ENCODE measurements at regions not wholly inside any gene's neighbourhood (a gene's known extent, or its start where the extent isn't known, plus 50 kb on each side); places are given as distances from the start of the nearest gene placed in this dataset.

- H3K36me3 ChIP-seq (ENCODE audit: insufficient read depth, low read length): no peaks in the 10 kb centered on the region
- H2AFZ ChIP-seq (ENCODE audit: low read depth, low read length): no peak overlapping the region
- no peak overlapping the region for H3K4me3 ChIP-seq (ENCODE audit: low read length)
- no peak overlapping the region for H3K4me2 ChIP-seq (ENCODE audit: low read length)
- TF ChIP-seq MXI1 (conservative IDR thresholded peaks at IDR 0.05; ENCODE audit: poor library complexity, severe bottlenecking): no peak
- TF ChIP-seq EP300 (conservative IDR thresholded peaks at IDR 0.05; ENCODE audit: poor library complexity, severe bottlenecking): no peak
- TF ChIP-seq TAF1 (IDR thresholded peaks at IDR 0.05; ENCODE audit: low read depth): no peak
- TF ChIP-seq, protein P1, sequence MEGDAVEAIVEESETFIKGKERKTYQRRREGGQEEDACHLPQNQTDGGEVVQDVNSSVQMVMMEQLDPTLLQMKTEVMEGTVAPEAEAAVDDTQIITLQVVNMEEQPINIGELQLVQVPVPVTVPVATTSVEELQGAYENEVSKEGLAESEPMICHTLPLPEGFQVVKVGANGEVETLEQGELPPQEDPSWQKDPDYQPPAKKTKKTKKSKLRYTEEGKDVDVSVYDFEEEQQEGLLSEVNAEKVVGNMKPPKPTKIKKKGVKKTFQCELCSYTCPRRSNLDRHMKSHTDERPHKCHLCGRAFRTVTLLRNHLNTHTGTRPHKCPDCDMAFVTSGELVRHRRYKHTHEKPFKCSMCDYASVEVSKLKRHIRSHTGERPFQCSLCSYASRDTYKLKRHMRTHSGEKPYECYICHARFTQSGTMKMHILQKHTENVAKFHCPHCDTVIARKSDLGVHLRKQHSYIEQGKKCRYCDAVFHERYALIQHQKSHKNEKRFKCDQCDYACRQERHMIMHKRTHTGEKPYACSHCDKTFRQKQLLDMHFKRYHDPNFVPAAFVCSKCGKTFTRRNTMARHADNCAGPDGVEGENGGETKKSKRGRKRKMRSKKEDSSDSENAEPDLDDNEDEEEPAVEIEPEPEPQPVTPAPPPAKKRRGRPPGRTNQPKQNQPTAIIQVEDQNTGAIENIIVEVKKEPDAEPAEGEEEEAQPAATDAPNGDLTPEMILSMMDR (IDR thresholded peaks at IDR 0.05; ENCODE audit: poor library complexity, severe bottlenecking): no peak
- TF ChIP-seq POLR2AphosphoS5 (IDR thresholded peaks at IDR 0.05): no peak
- no peak for TF ChIP-seq EZH2 (IDR thresholded peaks at IDR 0.05; ENCODE audit: borderline replicate concordance, insufficient read depth, low read length, poor library complexity, severe bottlenecking)
- no peak for TF ChIP-seq SMC3 (conservative IDR thresholded peaks at IDR 0.05; ENCODE audit: poor library complexity)
- TF ChIP-seq, protein P2, sequence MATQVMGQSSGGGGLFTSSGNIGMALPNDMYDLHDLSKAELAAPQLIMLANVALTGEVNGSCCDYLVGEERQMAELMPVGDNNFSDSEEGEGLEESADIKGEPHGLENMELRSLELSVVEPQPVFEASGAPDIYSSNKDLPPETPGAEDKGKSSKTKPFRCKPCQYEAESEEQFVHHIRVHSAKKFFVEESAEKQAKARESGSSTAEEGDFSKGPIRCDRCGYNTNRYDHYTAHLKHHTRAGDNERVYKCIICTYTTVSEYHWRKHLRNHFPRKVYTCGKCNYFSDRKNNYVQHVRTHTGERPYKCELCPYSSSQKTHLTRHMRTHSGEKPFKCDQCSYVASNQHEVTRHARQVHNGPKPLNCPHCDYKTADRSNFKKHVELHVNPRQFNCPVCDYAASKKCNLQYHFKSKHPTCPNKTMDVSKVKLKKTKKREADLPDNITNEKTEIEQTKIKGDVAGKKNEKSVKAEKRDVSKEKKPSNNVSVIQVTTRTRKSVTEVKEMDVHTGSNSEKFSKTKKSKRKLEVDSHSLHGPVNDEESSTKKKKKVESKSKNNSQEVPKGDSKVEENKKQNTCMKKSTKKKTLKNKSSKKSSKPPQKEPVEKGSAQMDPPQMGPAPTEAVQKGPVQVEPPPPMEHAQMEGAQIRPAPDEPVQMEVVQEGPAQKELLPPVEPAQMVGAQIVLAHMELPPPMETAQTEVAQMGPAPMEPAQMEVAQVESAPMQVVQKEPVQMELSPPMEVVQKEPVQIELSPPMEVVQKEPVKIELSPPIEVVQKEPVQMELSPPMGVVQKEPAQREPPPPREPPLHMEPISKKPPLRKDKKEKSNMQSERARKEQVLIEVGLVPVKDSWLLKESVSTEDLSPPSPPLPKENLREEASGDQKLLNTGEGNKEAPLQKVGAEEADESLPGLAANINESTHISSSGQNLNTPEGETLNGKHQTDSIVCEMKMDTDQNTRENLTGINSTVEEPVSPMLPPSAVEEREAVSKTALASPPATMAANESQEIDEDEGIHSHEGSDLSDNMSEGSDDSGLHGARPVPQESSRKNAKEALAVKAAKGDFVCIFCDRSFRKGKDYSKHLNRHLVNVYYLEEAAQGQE (IDR thresholded peaks at IDR 0.05; ENCODE audit: borderline replicate concordance): no peak
- no peak for TF ChIP-seq RAD21 (conservative IDR thresholded peaks at IDR 0.05)
- no peaks in the 10 kb centered on the region for H3F3A ChIP-seq (ENCODE audit: insufficient read depth, low read length, poor library complexity, severe bottlenecking)
- no peaks in the 10 kb centered on the region for H3K79me2 ChIP-seq (replicated peaks; ENCODE audit: insufficient read depth, low read length)
- H3K9me3 ChIP-seq (ENCODE audit: low read length): no peaks in the 10 kb centered on the region
- H3K9me2 ChIP-seq (ENCODE audit: insufficient read depth, low read length): no peaks in the 10 kb centered on the region
- H4K20me1 ChIP-seq (ENCODE audit: insufficient read depth): no peaks in the 10 kb centered on the region
- H3K27me3 ChIP-seq (ENCODE audit: insufficient read depth, low read depth, low read length): no peaks in the 10 kb centered on the region
- H3K27ac ChIP-seq (ENCODE audit: low read length): no peak overlapping the region
- H3K9ac ChIP-seq (ENCODE audit: low read length): no peak overlapping the region
Measured at GRCh38 chr5:166341740-166342337, 1949.6 kb upstream of the WWC1 start.

GRCh38 chr5:166342402-166342801 lies 1949.0 kb upstream of the WWC1 start:
- H3K4me3 ChIP-seq (ENCODE audit: low read length): no peak overlapping the region
- no peaks in the 10 kb centered on the region for H3K9me3 ChIP-seq (ENCODE audit: low read length)
- no peak overlapping the region for H2AFZ ChIP-seq (ENCODE audit: low read depth, low read length)
- no peak overlapping the region for H3K9ac ChIP-seq (ENCODE audit: low read length)
- H3K27me3 ChIP-seq (ENCODE audit: insufficient read depth, low read depth, low read length): no peaks in the 10 kb centered on the region
- TF ChIP-seq, protein P2 (IDR thresholded peaks at IDR 0.05; ENCODE audit: borderline replicate concordance): no peak
- TF ChIP-seq, protein P1 (IDR thresholded peaks at IDR 0.05; ENCODE audit: poor library complexity, severe bottlenecking): no peak
- TF ChIP-seq EP300 (conservative IDR thresholded peaks at IDR 0.05; ENCODE audit: poor library complexity, severe bottlenecking): no peak
- H3K27ac ChIP-seq (ENCODE audit: low read length): no peak overlapping the region
- H3K36me3 ChIP-seq (ENCODE audit: insufficient read depth, low read length): no peaks in the 10 kb centered on the region
- no peaks in the 10 kb centered on the region for H3F3A ChIP-seq (ENCODE audit: insufficient read depth, low read length, poor library complexity, severe bottlenecking)
- no peaks in the 10 kb centered on the region for H3K9me2 ChIP-seq (ENCODE audit: insufficient read depth, low read length)
- no peaks in the 10 kb centered on the region for H3K79me2 ChIP-seq (replicated peaks; ENCODE audit: insufficient read depth, low read length)
- no peak overlapping the region for H3K4me2 ChIP-seq (ENCODE audit: low read length)
- no peaks in the 10 kb centered on the region for H4K20me1 ChIP-seq (ENCODE audit: insufficient read depth)
